ENCODE measurements at regions not wholly inside any gene's neighbourhood (a gene's known extent, or its start where the extent isn't known, plus 50 kb on each side); places are given as distances from the start of the nearest gene placed in this dataset.

DNA sequence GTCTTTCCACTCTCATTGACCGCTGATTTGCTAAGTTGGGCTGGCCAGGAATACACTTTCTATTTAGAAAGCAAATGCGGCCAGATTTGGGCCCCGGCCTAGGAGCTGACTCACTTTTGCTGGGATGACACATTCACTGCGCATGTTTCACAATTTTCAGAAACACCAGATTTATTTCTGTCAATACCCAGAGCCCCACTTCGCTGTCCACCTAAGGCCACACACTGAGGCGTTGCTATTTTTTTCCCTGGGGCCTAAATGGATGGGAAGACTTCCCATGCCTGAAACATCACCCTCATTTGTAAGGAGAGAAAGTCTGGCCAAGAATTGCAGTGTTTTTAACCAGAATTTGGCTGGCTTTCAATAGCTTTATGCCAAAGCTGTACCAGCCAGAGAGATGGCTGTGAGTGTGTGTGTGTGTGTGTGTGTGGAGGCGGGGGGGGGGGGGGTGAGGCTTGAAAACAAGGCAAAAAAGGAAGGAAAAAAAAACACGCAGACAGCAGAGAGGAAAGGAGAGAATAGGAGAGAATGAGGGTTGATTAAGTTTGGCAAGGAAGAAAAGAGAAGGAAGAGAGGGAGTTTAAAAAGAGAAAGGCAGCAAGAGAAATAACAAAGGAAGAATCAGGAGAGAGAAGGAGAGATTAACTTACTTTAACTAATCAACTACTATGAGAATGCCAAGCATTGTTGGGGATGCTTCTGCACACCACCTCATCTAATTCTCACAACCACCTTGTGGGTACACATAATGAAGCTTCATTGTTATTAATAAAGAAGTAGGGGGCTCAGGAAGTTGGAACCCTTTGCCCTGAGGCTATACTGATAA, 261.4 kb upstream of the KLF4 start:
- no peak for DNase-seq (ENCODE audit: low spot score)

- DNase-seq (ENCODE audit: low spot score) = peak; percentile 87
Observed at GRCh38 chr9:107749787-107750444, 260.3 kb upstream of the KLF4 start.

- no peak for DNase-seq (ENCODE audit: low spot score)
Observed at GRCh38 chr9:107744873-107745272, 255.3 kb upstream of the KLF4 start.

GRCh38 chr9:107742531-107743309, 253.2 kb upstream of the KLF4 start:
- no peak for DNase-seq (ENCODE audit: low spot score)

DNA sequence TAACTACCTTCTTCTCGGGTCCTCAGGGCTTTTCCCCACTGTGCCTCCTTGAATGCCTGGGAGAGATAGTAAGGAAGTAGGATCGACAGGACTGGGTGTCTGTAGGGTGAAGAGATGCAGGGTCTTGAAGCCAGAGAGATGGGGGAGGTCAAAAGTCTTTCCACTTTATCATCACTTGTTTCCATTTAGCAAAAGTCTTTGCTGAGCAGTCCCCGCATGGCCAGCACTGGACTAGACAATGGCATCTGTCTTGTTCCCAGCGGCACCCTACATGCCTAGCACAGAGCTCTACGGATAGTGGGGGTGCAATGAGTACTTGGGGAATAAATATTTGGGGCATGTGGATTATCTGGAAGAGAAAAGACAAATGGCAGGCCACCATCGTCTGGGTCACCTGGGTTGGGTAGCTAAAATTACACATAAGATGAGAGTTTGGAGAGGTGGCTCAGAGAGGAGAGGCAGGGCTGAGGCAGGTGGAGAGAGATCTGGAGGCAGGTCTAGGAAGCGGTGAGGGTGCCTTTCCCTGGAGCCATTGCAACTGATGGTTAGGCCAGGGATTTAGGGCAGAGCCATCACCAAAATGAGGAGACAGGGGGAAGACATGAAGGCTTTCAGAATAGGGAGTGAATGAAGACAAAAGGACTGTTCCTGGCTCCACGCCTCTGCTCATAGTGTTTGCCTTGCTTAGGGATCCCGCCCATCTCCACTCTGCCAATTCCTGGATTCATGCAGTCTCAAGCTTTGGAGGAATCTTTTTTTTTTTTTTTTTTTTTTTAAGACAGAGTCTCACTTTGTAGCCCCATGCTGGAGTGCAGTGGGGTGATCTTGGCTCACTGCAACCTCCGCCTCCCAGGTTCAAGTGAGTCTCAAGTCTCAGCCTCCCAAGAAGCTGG, 250.8 kb upstream of the KLF4 start:
- no peak for DNase-seq (ENCODE audit: low spot score)

DNA sequence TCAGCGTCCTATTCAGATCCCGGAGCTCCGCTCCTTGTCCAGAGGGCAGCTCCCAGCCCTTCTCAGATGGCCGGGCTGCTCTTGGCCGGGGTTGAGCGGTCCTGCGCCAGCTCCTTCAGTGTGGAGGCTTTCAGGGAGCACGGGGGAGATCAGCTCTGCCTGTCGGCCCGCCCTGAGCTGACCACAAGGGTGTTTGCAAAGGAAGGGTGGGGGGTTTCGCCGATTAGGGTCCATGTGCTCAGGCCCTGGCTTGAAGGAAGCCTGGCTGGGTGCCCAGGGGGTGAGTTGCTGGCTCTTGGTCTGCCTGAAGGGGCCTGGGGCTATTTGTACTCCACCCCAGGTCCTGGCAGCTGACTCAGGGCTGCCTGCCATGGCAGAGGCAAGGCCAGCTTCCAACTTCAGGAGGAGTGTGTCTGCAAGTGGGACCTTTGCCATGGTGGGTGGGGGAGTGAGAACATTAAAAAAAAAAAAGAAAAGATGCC, 250.1 kb upstream of the KLF4 start:
- no peak for DNase-seq (ENCODE audit: low spot score)

- no peak for DNase-seq (ENCODE audit: low spot score)
Observed at GRCh38 chr9:107738789-107739188, 249.2 kb upstream of the KLF4 start.

- DNase-seq (ENCODE audit: low spot score) = no peak
Observed at GRCh38 chr9:107737987-107738743, 248.6 kb upstream of the KLF4 start.

DNA sequence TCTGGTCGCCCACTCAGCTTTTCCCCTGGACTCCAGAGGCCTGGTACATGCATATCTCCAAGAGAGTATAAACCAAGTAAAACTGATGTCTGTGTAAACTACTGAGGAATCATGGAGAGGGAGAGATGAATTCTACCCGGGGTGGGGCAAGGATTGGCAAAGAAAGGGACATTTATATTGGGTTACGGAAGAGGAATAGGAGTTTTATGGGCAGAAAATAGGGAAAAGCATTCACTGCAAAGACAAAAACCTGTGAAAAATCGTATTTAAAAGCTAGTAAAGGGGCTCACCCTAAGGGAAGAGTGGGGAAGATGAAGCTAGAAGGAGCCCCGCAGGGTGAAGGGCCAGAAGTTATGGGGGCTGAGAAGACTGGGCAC, 248.0 kb upstream of the KLF4 start:
- DNase-seq (ENCODE audit: low spot score) = no peak

GRCh38 chr9:107735821-107736220, 246.3 kb upstream of the KLF4 start:
- DNase-seq (ENCODE audit: low spot score) = no peak

- no peak for DNase-seq (ENCODE audit: low spot score)
Observed at GRCh38 chr9:107734256-107735013, 244.9 kb upstream of the KLF4 start.

DNA sequence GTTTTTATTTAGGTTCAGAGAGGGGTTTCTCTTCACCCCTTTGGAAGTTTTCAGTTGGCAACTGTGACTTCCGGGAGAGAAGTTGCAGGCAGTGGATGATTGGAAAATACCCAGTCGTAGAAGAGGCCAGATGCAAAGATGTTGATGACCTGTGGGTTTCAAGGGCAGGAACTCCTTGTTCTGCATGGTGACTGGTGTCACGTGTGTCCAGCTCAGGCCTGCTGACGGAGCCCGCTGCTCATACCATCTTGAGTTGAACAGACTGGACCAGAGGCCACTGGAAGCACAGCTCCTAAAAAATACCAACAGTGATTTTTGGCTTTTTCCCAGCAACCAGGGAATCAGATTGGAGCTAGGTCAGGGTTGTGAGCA, 243.9 kb upstream of the KLF4 start:
- no peak for DNase-seq (ENCODE audit: low spot score)

DNA sequence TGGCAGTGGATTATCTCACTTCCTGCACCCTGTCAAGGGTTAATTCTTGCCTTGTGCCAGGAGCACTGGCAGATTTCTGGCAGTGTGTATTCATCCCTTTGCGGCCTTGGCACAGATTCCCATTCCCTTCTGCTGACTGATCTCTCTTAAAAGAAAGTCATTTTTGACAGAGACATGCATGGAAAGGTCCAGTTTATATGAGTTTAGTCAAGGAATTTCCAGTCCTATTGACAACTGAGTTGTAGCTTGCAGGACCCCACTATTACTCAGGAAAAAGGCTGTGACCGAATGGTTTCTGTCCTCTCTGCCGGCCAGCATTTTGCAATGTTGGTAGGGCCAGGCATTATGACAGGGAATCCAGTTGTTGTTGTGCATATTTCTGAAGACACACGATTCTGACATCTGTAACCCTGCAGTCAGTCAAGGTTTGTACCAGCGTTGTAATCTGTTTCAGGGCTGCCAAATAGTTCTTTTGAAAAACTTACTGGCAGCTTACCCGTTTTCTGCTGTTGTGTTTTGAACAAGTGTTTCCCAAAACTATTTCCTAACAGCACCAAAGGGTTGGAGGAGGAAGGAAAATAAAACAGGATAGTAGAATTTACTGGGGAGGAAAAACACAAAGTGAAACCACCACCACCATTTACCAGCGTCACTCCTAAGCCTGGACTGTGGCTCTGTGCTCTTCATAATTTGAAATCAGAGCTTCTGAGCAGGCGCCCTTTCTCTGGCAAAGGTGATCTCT, 243.4 kb upstream of the KLF4 start:
- DNase-seq (ENCODE audit: low spot score) = no peak

- DNase-seq (ENCODE audit: low spot score) = no peak
Observed at GRCh38 chr9:107731115-107731762, 241.7 kb upstream of the KLF4 start.

DNA sequence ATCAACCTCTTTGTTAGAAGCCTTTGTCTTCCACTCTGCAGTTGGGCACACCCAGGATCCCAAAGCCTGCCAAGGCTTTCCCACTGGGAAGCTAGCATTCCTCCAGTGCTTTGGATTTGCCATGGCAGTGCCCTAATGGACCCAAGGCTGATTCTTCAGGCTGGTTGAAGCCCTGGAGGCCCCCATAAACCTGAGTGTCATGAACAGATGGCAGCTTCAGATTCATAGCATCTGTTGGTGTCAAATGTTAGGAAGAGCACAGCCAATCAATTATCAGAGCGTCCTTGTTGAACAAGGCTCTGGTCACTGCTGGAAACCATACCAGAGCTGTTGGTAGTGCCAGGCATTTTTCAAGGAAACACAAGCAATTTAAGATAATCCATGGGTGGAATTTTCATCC, 241.1 kb upstream of the KLF4 start:
- DNase-seq (ENCODE audit: low spot score) = no peak

- no peak for DNase-seq (ENCODE audit: low spot score)
Observed at GRCh38 chr9:107727086-107727780, 237.7 kb upstream of the KLF4 start.

GRCh38 chr9:107723015-107723414, 233.4 kb upstream of the KLF4 start:
- no peak for DNase-seq (ENCODE audit: low spot score)

DNA sequence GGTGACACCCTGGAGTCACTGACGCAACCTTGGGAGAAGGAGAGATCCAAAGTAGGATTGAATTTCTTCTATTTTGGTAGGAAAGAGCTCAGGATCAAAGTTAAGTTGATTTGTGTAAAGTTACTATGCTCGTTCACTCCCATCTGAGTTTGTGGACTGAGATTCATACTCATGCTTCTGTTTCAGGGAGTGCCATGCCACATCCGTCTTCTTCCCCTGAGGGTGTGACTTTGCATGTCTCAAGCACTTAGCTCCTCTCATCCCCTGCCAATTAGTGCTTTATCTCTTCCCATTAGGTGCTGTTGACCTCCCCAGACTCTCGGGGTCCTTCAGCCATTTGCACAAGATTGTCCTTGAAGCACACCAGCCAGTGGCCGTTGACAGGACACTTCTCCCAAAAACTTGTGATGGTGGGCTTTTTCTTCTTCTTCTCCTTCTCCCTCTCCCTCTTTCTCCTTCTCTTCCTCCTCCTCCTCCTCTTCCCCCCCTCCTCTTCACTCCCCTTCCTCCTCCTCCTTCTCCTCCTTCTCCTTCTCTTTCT, 232.2 kb upstream of the KLF4 start:
- no peak for DNase-seq (ENCODE audit: low spot score)
